Mesodermal cell (in vitro differentiated cells): ENCODE measurements at regions not wholly inside any gene's neighbourhood (a gene's known extent, or its start where the extent isn't known, plus 50 kb on each side); places are given as distances from the start of the nearest gene placed in this dataset.
"Not testable (repeated sequence)": the region's sequence is repeated elsewhere in the genome, so short reads cannot be mapped to it uniquely, and the experiment has no call there.

ENCODE experiments used
- H3K27ac ChIP-seq: 2 replicates; pipeline ENCODE4 v1.7.0; 2013; ENCODE audit warnings: mild to moderate bottlenecking, low read depth, low read length, moderate library complexity; ENCODE audit not compliant: severe bottlenecking
- H3K36me3 ChIP-seq: 2 replicates; pipeline ENCODE4 v1.7.1; 2013; ENCODE audit warnings: mild to moderate bottlenecking, low read length, moderate library complexity; ENCODE audit not compliant: control insufficient read depth, insufficient read depth
- H3K4me1 ChIP-seq: one replicate; pipeline ENCODE4 v1.7.1; 2013; ENCODE audit warnings: mild to moderate bottlenecking, low read length; ENCODE audit not compliant: insufficient read depth, control insufficient read depth, poor library complexity, severe bottlenecking
- H3K4me3 ChIP-seq: 2 replicates; pipeline ENCODE4 v1.7.0; 2013; ENCODE audit warnings: low read length, control low read depth, mild to moderate bottlenecking; ENCODE audit not compliant: insufficient read depth, poor library complexity, severe bottlenecking; ENCODE audit errors: extremely low read depth
- H3K9me3 ChIP-seq: 2 replicates; pipeline ENCODE4 v1.7.1; 2013; ENCODE audit warnings: mild to moderate bottlenecking, low read length, moderate library complexity; ENCODE audit not compliant: control insufficient read depth
- WGBS, 2 experiments: methylation state at CpG; one replicate each; pipeline ENCODE4 v1.1.5; 2013; ENCODE audit warnings: missing lambda C conversion rate in 2 of 2; ENCODE audit not compliant: insufficient coverage in 2 of 2; 5-methylcytosine and 5-hydroxymethylcytosine counted together

GRCh38 chr3:30539772-30540171 is 66.6 kb upstream of the TGFBR2 start:
- Histone ChIP-seq H3K27ac (no peak overlapping the region), H3K9me3 (no peaks in the 10 kb centered on the region), H3K4me1 (peaks cover 6% of the 10 kb centered on the region), H3K4me3 (no peak overlapping the region), H3K36me3 (no peaks in the 10 kb centered on the region)
- WGBS, 2 experiments, result 100% methylated on average over 1 of the region's 1 CpG; no CpG with 5 or more reads in 1 of the 2 experiments

- H3K27ac ChIP-seq, H3K36me3 ChIP-seq, H3K9me3 ChIP-seq, H3K4me1 ChIP-seq, H3K4me3 ChIP-seq: not testable (repeated sequence)
Observed at GRCh38 chr3:30541156-30541555, 65.2 kb upstream of the TGFBR2 start.

DNA sequence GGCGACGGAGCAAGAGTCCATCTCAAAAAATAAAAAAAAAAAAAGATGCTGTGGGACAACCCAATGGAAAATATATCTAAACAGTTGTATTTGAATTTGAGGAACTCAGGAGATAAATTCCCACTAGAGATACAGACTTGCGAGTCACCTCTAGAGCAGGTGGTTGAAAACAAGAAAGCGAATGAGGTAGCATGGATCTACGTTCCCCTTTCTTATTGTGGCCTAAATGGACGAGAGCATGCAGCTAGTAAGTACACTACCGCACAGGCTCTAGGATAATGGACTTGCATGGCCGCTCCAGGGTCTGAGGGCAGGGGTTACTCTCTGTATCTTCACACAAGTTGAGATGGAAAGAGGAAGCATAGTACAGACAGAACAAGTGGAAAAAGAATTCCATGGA is 63.5 kb upstream of the TGFBR2 start:
- no peak overlapping the region for H3K27ac ChIP-seq
- WGBS, 2 experiments, result 96 to 100% methylated on average over 6 of the region's 8 CpGs
- H3K9me3 ChIP-seq, result no peaks in the 10 kb centered on the region
- H3K4me3 ChIP-seq, result no peak overlapping the region
- peaks cover 6% of the 10 kb centered on the region for H3K4me1 ChIP-seq
- no peaks in the 10 kb centered on the region for H3K36me3 ChIP-seq

DNA sequence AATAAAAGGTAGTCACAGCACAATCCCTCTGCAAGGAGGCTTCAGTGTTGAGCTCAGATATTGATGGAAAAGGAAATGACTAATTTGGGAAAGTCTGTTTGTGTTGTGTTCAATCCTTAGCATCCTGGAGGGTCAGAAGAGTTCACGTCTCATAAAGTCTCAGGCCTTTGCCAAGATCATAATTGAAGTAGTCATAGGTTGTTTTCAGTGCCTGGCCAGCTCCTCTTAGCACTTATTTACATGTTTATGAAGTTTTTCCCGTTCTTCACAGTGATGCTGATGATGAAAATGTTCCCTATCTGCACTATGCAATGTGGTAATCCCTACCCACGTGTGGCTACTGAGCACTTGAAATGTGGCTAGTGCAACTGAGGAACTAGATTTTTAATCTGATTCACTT is 61.6 kb upstream of the TGFBR2 start:
- peaks cover 3% of the 10 kb centered on the region for H3K4me1 ChIP-seq
- H3K36me3 ChIP-seq, result no peaks in the 10 kb centered on the region
- no peak overlapping the region for H3K27ac ChIP-seq
- WGBS, 2 experiments, result 69 to 90% methylated on average over 2 to 3 of the region's 3 CpGs
- H3K4me3 ChIP-seq, result no peak overlapping the region
- no peaks in the 10 kb centered on the region for H3K9me3 ChIP-seq

GRCh38 chr3:30546934-30547333 is 59.5 kb upstream of the TGFBR2 start:
- H3K9me3 ChIP-seq, result no peaks in the 10 kb centered on the region
- H3K27ac ChIP-seq, result no peak overlapping the region
- H3K4me1 ChIP-seq, result peaks cover 3% of the 10 kb centered on the region
- H3K36me3 ChIP-seq, result no peaks in the 10 kb centered on the region
- WGBS, 2 experiments, result no CpG with 5 or more reads among the region's 1 CpG
- no peak overlapping the region for H3K4me3 ChIP-seq

DNA sequence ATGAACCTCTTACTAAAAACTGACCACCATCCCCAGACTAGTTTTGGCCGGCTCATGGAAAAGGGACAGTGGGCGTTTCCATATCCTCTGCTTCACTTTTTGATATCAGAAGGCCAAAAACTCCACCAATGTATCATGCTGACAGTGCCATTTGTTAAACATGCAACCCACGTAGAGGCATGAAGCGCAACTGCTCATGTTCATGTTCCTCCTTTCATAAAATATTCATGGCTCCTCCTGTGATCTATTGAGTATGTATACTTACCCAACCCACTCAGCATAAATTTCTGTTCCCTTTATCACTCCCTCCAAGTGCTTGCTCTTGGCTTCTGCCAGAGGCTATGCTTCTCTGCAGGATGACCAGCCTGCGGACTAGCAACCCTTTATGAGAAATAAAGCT is 58.7 kb upstream of the TGFBR2 start:
- Histone ChIP-seq H3K27ac (no peak overlapping the region), H3K36me3 (no peaks in the 10 kb centered on the region), H3K4me1 (peaks cover 3% of the 10 kb centered on the region), H3K9me3 (no peaks in the 10 kb centered on the region), H3K4me3 (no peak overlapping the region)
- WGBS, 2 experiments, result 83 to 100% methylated on average over 2 to 4 of the region's 5 CpGs

- Histone ChIP-seq H3K9me3 (no peaks in the 10 kb centered on the region), H3K27ac (peak overlapping the region; percentile 46), H3K36me3 (no peaks in the 10 kb centered on the region), H3K4me1 (peaks cover 3% of the 10 kb centered on the region), H3K4me3 (no peak overlapping the region)
- WGBS, 2 experiments, result 75 to 87% methylated on average over 3 of the region's 3 CpGs
Observed at GRCh38 chr3:30548600-30548999, 57.8 kb upstream of the TGFBR2 start.

DNA sequence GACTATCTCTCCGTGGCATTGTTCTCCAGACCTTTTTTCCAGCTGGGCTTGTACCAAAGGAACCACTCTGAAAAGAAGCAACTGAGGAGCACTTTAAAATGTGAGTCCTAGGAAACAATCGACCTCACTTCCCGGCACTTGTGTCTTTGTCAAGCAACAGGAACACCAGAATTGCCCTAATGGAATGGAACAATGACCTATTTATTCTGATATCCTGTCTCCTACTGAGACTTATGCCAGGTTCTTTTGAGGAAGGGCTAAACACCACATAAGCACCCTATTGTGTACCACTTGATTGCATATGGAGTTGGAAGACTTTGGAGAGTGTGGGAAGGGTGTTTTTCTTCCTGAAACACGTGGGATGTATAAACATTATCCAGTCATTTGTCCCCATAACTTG is 56.8 kb upstream of the TGFBR2 start:
- H3K27ac ChIP-seq, result peak overlapping the region; percentile 46
- H3K4me1 ChIP-seq, result peaks cover 3% of the 10 kb centered on the region
- WGBS, 2 experiments, result 48 to 50% methylated on average over 3 of the region's 4 CpGs
- no peaks in the 10 kb centered on the region for H3K36me3 ChIP-seq
- H3K4me3 ChIP-seq, result no peak overlapping the region
- no peaks in the 10 kb centered on the region for H3K9me3 ChIP-seq

- no peak overlapping the region for H3K4me3 ChIP-seq
- peak overlapping the region; percentile 46 for H3K27ac ChIP-seq
Observed at GRCh38 chr3:30550246-30550645, 56.2 kb upstream of the TGFBR2 start.

GRCh38 chr3:30551266-30551665 is 55.1 kb upstream of the TGFBR2 start:
- H3K4me1 ChIP-seq, result peaks cover 3% of the 10 kb centered on the region
- H3K36me3 ChIP-seq, result no peaks in the 10 kb centered on the region
- H3K4me3 ChIP-seq, result no peak overlapping the region
- H3K27ac ChIP-seq, result no peak overlapping the region
- no peaks in the 10 kb centered on the region for H3K9me3 ChIP-seq
- 80% methylated on average over 1 of the region's 2 CpGs; no CpG with 5 or more reads in 1 of the 2 experiments for WGBS, 2 experiments

More at GRCh38 chr3:30550246-30550645, 56.2 kb upstream of the TGFBR2 start:
- peaks cover 3% of the 10 kb centered on the region for H3K4me1 ChIP-seq
- H3K36me3 ChIP-seq, result no peaks in the 10 kb centered on the region
- no peaks in the 10 kb centered on the region for H3K9me3 ChIP-seq

DNA sequence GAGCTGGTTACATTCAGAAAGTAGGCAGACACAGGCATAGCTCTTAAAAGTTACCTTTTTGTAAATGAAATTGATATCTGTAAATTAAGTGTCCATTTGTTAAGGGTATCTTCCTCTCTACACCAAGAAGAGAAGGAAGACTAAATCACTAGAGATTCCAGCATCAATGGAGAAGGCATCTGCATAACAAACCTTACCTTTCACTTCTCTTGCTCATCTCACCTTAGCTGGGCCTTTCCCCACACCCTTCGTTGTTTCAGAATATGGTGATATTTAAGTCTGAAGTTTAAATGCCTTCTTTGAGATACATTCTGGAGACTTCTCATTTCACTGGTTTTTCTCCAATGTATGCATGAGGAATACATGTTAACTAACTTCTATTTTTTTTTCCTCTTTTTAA is 54.5 kb upstream of the TGFBR2 start:
- no CpG with 5 or more reads among the region's 1 CpG for WGBS, 2 experiments
- no peak overlapping the region for H3K4me3 ChIP-seq
- no peak overlapping the region for H3K27ac ChIP-seq
- peaks cover 3% of the 10 kb centered on the region for H3K4me1 ChIP-seq
- no peaks in the 10 kb centered on the region for H3K36me3 ChIP-seq
- H3K9me3 ChIP-seq, result no peaks in the 10 kb centered on the region
